Suprapubic skin (tissue), 3 donors: ENCODE measurements at regions not wholly inside any gene's neighbourhood (a gene's known extent, or its start where the extent isn't known, plus 50 kb on each side); places are given as distances from the start of the nearest gene placed in this dataset.

ENCODE experiments used
- CTCF ChIP-seq, 2 donors: fragments of 200-600 bp in 1 of 2; fragments of 450-650 bp in 1 of 2; sonication (generic) in 1 of 2; IDR thresholded peaks; one replicate each; pipeline ENCODE4 v1.5.1; 2016 to 2019; ENCODE audit warnings: antibody characterized with exemption in 2 of 2, mild to moderate bottlenecking in 1 of 2, moderate library complexity in 1 of 2
- EP300 ChIP-seq: sonication (generic); formaldehyde crosslinking; IDR thresholded peaks from one replicate; pipeline ENCODE4 v1.6.1; 2017; ENCODE audit warnings: antibody characterized with exemption
- POLR2A ChIP-seq, 2 donors: fragments of 450-650 bp; IDR thresholded peaks; one replicate each; pipeline ENCODE4 v1.6.1; 2017; ENCODE audit warnings: antibody characterized with exemption in 2 of 2, mild to moderate bottlenecking in 2 of 2, moderate library complexity in 2 of 2

DNA sequence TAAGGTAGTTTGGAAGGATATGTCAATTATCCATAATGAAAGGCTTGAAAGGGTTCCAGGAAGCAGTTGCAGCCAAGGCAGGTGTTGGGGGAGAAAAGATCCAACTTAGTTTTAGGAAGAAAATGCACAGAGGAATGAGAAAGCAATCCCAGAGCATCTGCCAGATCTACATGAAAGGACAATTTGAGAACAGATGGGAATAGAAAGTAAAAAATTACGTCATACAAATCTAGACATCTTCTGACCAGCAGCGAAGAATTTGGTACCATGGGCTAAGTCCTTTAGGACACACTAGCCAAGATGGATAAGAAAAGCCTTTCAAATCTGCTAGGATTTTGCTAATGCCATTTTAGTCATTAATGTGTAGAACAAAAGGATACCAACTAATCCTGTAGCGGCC lies 244.1 kb upstream of the PRR16 start:
- TF ChIP-seq CTCF (IDR thresholded peaks at IDR 0.05): no peak
- TF ChIP-seq POLR2A (IDR thresholded peaks at IDR 0.05): no peak
- TF ChIP-seq EP300: no peak
